ENCODE measurements at regions not wholly inside any gene's neighbourhood (a gene's known extent, or its start where the extent isn't known, plus 50 kb on each side); places are given as distances from the start of the nearest gene placed in this dataset.

GRCh38 chr13:59422646-59423045, 741.1 kb downstream of the DIAPH3 start:
- no peak overlapping the region for H3K27ac ChIP-seq
- TF ChIP-seq CTCF (IDR thresholded peaks at IDR 0.05): no peak
- no peaks in the 10 kb centered on the region for H3K9me3 ChIP-seq (ENCODE audit: control insufficient read depth, low read length)
- H3K4me2 ChIP-seq (ENCODE audit: low read length): no peak overlapping the region
- no peak overlapping the region for H3K9ac ChIP-seq
- H2AFZ ChIP-seq: no peak overlapping the region
- H3K36me3 ChIP-seq (ENCODE audit: control insufficient read depth, insufficient read depth, low read length): no peaks in the 10 kb centered on the region
- H3K4me1 ChIP-seq: no peaks in the 10 kb centered on the region
- H3K4me3 ChIP-seq (ENCODE audit: low read depth, low read length): no peak overlapping the region
- H3K27me3 ChIP-seq (ENCODE audit: control insufficient read depth, insufficient read depth, low read length): no peaks in the 10 kb centered on the region
- no peaks in the 10 kb centered on the region for H3K79me2 ChIP-seq

GRCh38 chr13:59423708-59424340, 739.9 kb downstream of the DIAPH3 start:
- Histone ChIP-seq H3K4me1 (no peaks in the 10 kb centered on the region), H3K27me3 (ENCODE audit: control insufficient read depth, insufficient read depth, low read length) (no peaks in the 10 kb centered on the region), H3K27ac (no peak overlapping the region), H3K9me3 (ENCODE audit: control insufficient read depth, low read length) (no peaks in the 10 kb centered on the region), H2AFZ (no peak overlapping the region), H3K79me2 (no peaks in the 10 kb centered on the region), H3K4me3 (ENCODE audit: low read depth, low read length) (no peak overlapping the region), H3K4me2 (ENCODE audit: low read length) (no peak overlapping the region), H3K36me3 (ENCODE audit: control insufficient read depth, insufficient read depth, low read length) (no peaks in the 10 kb centered on the region), H3K9ac (no peak overlapping the region)
- no peak for TF ChIP-seq CTCF (IDR thresholded peaks at IDR 0.05)

- TF ChIP-seq CTCF (IDR thresholded peaks at IDR 0.05): no peak
These were observed 739.1 kb downstream of the DIAPH3 start for GRCh38 chr13:59424661-59425060.

GRCh38 chr13:59425211-59425741, 738.5 kb downstream of the DIAPH3 start:
- Histone ChIP-seq H3K36me3 (ENCODE audit: control insufficient read depth, insufficient read depth, low read length) (no peaks in the 10 kb centered on the region), H2AFZ (no peak overlapping the region), H3K4me2 (ENCODE audit: low read length) (no peak overlapping the region), H3K9me3 (ENCODE audit: control insufficient read depth, low read length) (no peaks in the 10 kb centered on the region), H3K9ac (no peak overlapping the region), H3K4me1 (no peaks in the 10 kb centered on the region), H3K79me2 (no peaks in the 10 kb centered on the region), H3K27ac (no peak overlapping the region), H3K4me3 (ENCODE audit: low read depth, low read length) (no peak overlapping the region), H3K27me3 (ENCODE audit: control insufficient read depth, insufficient read depth, low read length) (no peaks in the 10 kb centered on the region)
- no peak for TF ChIP-seq CTCF (IDR thresholded peaks at IDR 0.05)

More at GRCh38 chr13:59424661-59425060, 739.1 kb downstream of the DIAPH3 start:
- no peak overlapping the region for H3K4me3 ChIP-seq (ENCODE audit: low read depth, low read length)
- H3K36me3 ChIP-seq (ENCODE audit: control insufficient read depth, insufficient read depth, low read length): no peaks in the 10 kb centered on the region
- no peaks in the 10 kb centered on the region for H3K79me2 ChIP-seq
- no peak overlapping the region for H3K9ac ChIP-seq
- H3K4me1 ChIP-seq: no peaks in the 10 kb centered on the region
- no peak overlapping the region for H3K4me2 ChIP-seq (ENCODE audit: low read length)
- no peak overlapping the region for H3K27ac ChIP-seq
- no peaks in the 10 kb centered on the region for H3K27me3 ChIP-seq (ENCODE audit: control insufficient read depth, insufficient read depth, low read length)
- no peaks in the 10 kb centered on the region for H3K9me3 ChIP-seq (ENCODE audit: control insufficient read depth, low read length)
- no peak overlapping the region for H2AFZ ChIP-seq

- no peaks in the 10 kb centered on the region for H3K4me1 ChIP-seq
- H3K79me2 ChIP-seq: no peaks in the 10 kb centered on the region
- H3K4me3 ChIP-seq (ENCODE audit: low read depth, low read length): no peak overlapping the region
- H3K9me3 ChIP-seq (ENCODE audit: control insufficient read depth, low read length): no peaks in the 10 kb centered on the region
- H3K27me3 ChIP-seq (ENCODE audit: control insufficient read depth, insufficient read depth, low read length): no peaks in the 10 kb centered on the region
- no peak overlapping the region for H3K9ac ChIP-seq
- TF ChIP-seq CTCF (IDR thresholded peaks at IDR 0.05): no peak
- no peak overlapping the region for H3K27ac ChIP-seq
- no peak overlapping the region for H2AFZ ChIP-seq
- no peak overlapping the region for H3K4me2 ChIP-seq (ENCODE audit: low read length)
- H3K36me3 ChIP-seq (ENCODE audit: control insufficient read depth, insufficient read depth, low read length): no peaks in the 10 kb centered on the region
These were observed 728.7 kb downstream of the DIAPH3 start for GRCh38 chr13:59435024-59435423.
